Neural cell (in vitro differentiated cells): ENCODE measurements at regions not wholly inside any gene's neighbourhood (a gene's known extent, or its start where the extent isn't known, plus 50 kb on each side); places are given as distances from the start of the nearest gene placed in this dataset.

Source experiments
- H2AFZ ChIP-seq: fragments of 200-600, 300-800 bp; sonication (generic), shearing (Covaris generic); 2 replicates; pipeline ENCODE4 v1.6.0; 2014; ENCODE audit warnings: low read depth, mild to moderate bottlenecking, antibody characterized with exemption, low read length, moderate library complexity
- H3F3A ChIP-seq: fragments of 200-600 bp; shearing (Covaris generic); 2 replicates; pipeline ENCODE4 v1.6.1; 2016; ENCODE audit warnings: mild to moderate bottlenecking, moderate library complexity, mixed read lengths, antibody characterized with exemption, low read length; ENCODE audit not compliant: insufficient read depth, poor library complexity, severe bottlenecking
- H3K27ac ChIP-seq: fragments of 200-600, 300-800 bp; sonication (generic), shearing (Covaris generic); 2 replicates; pipeline ENCODE4 v1.5.1; 2014; ENCODE audit warnings: mild to moderate bottlenecking, low read length, moderate library complexity
- H3K27me3 ChIP-seq: fragments of 300-800, 200-600 bp; sonication (generic), shearing (Covaris generic); 2 replicates; pipeline ENCODE4 v1.6.0; 2014; ENCODE audit warnings: mild to moderate bottlenecking, low read depth, low read length, moderate library complexity; ENCODE audit not compliant: insufficient read depth
- H3K36me3 ChIP-seq: fragments of 300-800, 200-600 bp; sonication (generic), shearing (Covaris generic); 2 replicates; pipeline ENCODE4 v1.5.1; 2014; ENCODE audit warnings: mild to moderate bottlenecking, antibody characterized with exemption, low read length, moderate library complexity; ENCODE audit not compliant: insufficient read depth
- H3K4me2 ChIP-seq: fragments of 300-800, 200-600 bp; sonication (generic), shearing (Covaris generic); 2 replicates; pipeline ENCODE4 v1.6.0; 2014; ENCODE audit warnings: mild to moderate bottlenecking, low read length
- H3K4me3 ChIP-seq: fragments of 300-800, 200-600 bp; sonication (generic), shearing (Covaris generic); 2 replicates; pipeline ENCODE4 v1.5.1; 2014; ENCODE audit warnings: mild to moderate bottlenecking, low read length, moderate library complexity
- H3K79me2 ChIP-seq: fragments of 200-600 bp; shearing (Covaris generic); replicated peaks from 2 replicates; pipeline ENCODE4 v1.6.0; 2014; ENCODE audit warnings: mild to moderate bottlenecking, low read length, moderate library complexity; ENCODE audit not compliant: insufficient read depth
- H3K9ac ChIP-seq: fragments of 300-800, 200-600 bp; sonication (generic), shearing (Covaris generic); 2 replicates; pipeline ENCODE4 v1.6.1; 2016; ENCODE audit warnings: mild to moderate bottlenecking, low read length, mixed read lengths
- H3K9me2 ChIP-seq: fragments of 200-600 bp; shearing (Covaris generic); 2 replicates; pipeline ENCODE4 v1.6.1; 2016; ENCODE audit warnings: mild to moderate bottlenecking, low read length, mixed read lengths; ENCODE audit not compliant: insufficient read depth
- H3K9me3 ChIP-seq: fragments of 200-600, 300-800 bp; sonication (generic), shearing (Covaris generic); 2 replicates; pipeline ENCODE4 v1.6.1; 2016; ENCODE audit warnings: mild to moderate bottlenecking, mixed run types, low read length, moderate library complexity, mixed read lengths
- H4K20me1 ChIP-seq: fragments of 200-600 bp; shearing (Covaris generic); 2 replicates; pipeline ENCODE4 v1.6.1; 2016; ENCODE audit warnings: mild to moderate bottlenecking, mixed run types; ENCODE audit not compliant: insufficient read depth
- EP300 ChIP-seq: fragments of 450-650 bp; conservative IDR thresholded peaks from 2 replicates; pipeline ENCODE4 v1.6.1; 2014; ENCODE audit warnings: antibody characterized with exemption, mild to moderate bottlenecking, moderate library complexity; ENCODE audit not compliant: poor library complexity, severe bottlenecking
- EZH2 ChIP-seq: fragments of 200-600, 300-800 bp; shearing (Covaris generic), sonication (generic); IDR thresholded peaks from 2 replicates; pipeline ENCODE4 v1.6.1; 2014; ENCODE audit warnings: antibody characterized with exemption, low read length, borderline replicate concordance, mild to moderate bottlenecking; ENCODE audit not compliant: insufficient read depth, poor library complexity, severe bottlenecking
- MXI1 ChIP-seq: fragments of 450-650 bp; conservative IDR thresholded peaks from 2 replicates; pipeline ENCODE4 v1.6.1; 2014; ENCODE audit warnings: antibody characterized with exemption, mild to moderate bottlenecking; ENCODE audit not compliant: poor library complexity, severe bottlenecking
- POLR2AphosphoS5 ChIP-seq: IDR thresholded peaks from 2 replicates; pipeline ENCODE4 v1.6.1; 2012
- RAD21 ChIP-seq: fragments of 450-650 bp; conservative IDR thresholded peaks from 2 replicates; pipeline ENCODE4 v1.6.1; 2014; ENCODE audit warnings: antibody characterized with exemption, mild to moderate bottlenecking, moderate library complexity
- SMC3 ChIP-seq: fragments of 450-650 bp; conservative IDR thresholded peaks from 2 replicates; pipeline ENCODE4 v1.6.1; 2014; ENCODE audit warnings: antibody characterized with exemption, mild to moderate bottlenecking, moderate library complexity; ENCODE audit not compliant: poor library complexity
- TAF1 ChIP-seq: IDR thresholded peaks from 2 replicates; pipeline ENCODE4 v1.6.1; 2012; ENCODE audit warnings: low read depth
- TF ChIP-seq, protein P1 (sequence below): fragments of 450-650 bp; IDR thresholded peaks from 2 replicates; pipeline ENCODE4 v1.5.1; 2014; ENCODE audit warnings: antibody characterized with exemption, mild to moderate bottlenecking, moderate library complexity; ENCODE audit not compliant: poor library complexity, severe bottlenecking
- TF ChIP-seq, protein P2 (sequence below): IDR thresholded peaks from 2 replicates; pipeline ENCODE4 v1.6.1; 2012; ENCODE audit warnings: borderline replicate concordance

DNA sequence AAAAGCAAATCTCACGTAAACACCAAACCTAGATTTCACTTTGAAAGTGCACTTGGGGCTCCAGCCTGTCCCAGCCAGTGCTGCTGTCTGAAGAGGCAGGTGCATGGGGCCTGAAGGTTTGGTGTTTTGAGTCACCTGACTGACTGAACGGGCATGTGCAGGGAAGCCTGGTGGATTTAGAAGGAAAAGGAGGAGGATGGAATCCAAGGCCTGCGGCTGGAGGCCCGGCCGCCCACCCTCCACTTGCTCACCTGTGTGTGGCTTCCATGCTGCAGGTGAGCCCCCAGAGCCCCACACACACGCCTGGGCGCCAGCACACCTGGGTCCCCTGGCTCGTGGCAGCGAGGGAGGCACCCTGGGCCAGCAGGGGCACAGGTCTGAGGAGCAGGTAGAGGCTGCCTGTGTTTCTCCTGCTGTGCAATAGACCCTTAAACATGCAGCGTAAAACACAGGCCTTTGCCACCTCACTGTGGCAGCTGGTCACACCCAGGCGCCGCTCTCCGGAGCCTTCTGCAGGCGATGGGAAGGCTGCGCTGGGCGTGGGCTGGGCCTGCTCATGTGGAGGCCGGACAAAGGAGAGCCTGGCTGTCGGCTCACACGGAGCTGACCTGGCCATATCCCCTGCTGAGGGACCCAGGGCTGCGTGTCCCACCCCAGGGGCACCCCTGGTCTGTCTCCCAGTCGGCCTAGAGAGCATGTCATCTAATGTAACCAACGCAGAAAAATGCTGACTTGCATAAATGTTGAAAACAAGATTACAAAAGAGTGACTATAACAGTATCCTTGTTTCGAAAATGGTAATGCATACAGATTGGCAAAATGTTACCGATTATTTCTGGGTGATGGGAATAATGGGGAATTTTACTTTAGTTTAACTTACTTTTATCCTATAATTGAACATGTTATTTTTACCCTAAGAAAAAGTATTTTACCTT is 71.3 kb downstream of the TMEM18 start:
- H3K9me2 ChIP-seq: no peaks in the 10 kb centered on the region
- no peaks in the 10 kb centered on the region for H3K27me3 ChIP-seq
- no peaks in the 10 kb centered on the region for H4K20me1 ChIP-seq
- no peaks in the 10 kb centered on the region for H3K79me2 ChIP-seq
- no peak overlapping the region for H3K4me3 ChIP-seq
- H3K9me3 ChIP-seq: no peaks in the 10 kb centered on the region
- H3K9ac ChIP-seq: no peak overlapping the region
- TF ChIP-seq EZH2 (no peak), MXI1 (no peak), SMC3 (no peak), RAD21 (no peak), TAF1 (no peak), POLR2AphosphoS5 (no peak)
- TF ChIP-seq, protein P1, sequence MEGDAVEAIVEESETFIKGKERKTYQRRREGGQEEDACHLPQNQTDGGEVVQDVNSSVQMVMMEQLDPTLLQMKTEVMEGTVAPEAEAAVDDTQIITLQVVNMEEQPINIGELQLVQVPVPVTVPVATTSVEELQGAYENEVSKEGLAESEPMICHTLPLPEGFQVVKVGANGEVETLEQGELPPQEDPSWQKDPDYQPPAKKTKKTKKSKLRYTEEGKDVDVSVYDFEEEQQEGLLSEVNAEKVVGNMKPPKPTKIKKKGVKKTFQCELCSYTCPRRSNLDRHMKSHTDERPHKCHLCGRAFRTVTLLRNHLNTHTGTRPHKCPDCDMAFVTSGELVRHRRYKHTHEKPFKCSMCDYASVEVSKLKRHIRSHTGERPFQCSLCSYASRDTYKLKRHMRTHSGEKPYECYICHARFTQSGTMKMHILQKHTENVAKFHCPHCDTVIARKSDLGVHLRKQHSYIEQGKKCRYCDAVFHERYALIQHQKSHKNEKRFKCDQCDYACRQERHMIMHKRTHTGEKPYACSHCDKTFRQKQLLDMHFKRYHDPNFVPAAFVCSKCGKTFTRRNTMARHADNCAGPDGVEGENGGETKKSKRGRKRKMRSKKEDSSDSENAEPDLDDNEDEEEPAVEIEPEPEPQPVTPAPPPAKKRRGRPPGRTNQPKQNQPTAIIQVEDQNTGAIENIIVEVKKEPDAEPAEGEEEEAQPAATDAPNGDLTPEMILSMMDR: no peak
- no peak overlapping the region for H3K4me2 ChIP-seq
- no peak overlapping the region for H3K27ac ChIP-seq
- H3K36me3 ChIP-seq: no peaks in the 10 kb centered on the region
- H2AFZ ChIP-seq: no peak overlapping the region
- H3F3A ChIP-seq: no peaks in the 10 kb centered on the region

DNA sequence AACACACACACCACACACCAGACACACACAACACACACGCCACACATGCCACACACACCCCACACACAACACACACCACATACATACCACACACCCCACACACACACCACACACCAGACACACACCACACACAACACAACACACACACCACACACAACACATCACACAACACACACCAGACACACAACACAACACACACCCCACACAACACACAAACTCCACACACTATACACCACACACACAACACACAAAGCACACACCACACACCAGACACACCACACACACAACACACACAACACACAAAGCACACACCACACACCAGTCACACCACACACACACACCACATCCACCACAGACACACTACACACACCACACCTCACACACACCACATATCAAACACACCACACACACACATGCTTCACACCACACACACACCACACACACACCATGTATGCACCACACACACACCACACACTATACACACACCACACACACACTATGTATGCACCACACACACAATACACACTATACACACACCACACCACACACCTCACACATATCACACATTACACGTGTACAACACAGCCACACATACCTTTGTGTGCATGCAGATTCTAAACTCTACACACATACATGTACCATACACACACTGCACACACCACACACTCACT is 72.2 kb downstream of the TMEM18 start:
- TF ChIP-seq EP300 (no peak), POLR2AphosphoS5 (no peak)
- TF ChIP-seq, protein P2, sequence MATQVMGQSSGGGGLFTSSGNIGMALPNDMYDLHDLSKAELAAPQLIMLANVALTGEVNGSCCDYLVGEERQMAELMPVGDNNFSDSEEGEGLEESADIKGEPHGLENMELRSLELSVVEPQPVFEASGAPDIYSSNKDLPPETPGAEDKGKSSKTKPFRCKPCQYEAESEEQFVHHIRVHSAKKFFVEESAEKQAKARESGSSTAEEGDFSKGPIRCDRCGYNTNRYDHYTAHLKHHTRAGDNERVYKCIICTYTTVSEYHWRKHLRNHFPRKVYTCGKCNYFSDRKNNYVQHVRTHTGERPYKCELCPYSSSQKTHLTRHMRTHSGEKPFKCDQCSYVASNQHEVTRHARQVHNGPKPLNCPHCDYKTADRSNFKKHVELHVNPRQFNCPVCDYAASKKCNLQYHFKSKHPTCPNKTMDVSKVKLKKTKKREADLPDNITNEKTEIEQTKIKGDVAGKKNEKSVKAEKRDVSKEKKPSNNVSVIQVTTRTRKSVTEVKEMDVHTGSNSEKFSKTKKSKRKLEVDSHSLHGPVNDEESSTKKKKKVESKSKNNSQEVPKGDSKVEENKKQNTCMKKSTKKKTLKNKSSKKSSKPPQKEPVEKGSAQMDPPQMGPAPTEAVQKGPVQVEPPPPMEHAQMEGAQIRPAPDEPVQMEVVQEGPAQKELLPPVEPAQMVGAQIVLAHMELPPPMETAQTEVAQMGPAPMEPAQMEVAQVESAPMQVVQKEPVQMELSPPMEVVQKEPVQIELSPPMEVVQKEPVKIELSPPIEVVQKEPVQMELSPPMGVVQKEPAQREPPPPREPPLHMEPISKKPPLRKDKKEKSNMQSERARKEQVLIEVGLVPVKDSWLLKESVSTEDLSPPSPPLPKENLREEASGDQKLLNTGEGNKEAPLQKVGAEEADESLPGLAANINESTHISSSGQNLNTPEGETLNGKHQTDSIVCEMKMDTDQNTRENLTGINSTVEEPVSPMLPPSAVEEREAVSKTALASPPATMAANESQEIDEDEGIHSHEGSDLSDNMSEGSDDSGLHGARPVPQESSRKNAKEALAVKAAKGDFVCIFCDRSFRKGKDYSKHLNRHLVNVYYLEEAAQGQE: no peak
- TF ChIP-seq, protein P1: no peak
- Histone ChIP-seq H3K79me2 (no peaks in the 10 kb centered on the region), H3F3A (no peaks in the 10 kb centered on the region), H3K27ac (no peak overlapping the region), H3K36me3 (no peaks in the 10 kb centered on the region), H3K9me3 (no peaks in the 10 kb centered on the region), H3K27me3 (no peaks in the 10 kb centered on the region), H3K4me3 (no peak overlapping the region), H3K4me2 (no peak overlapping the region), H2AFZ (no peak overlapping the region), H3K9me2 (no peaks in the 10 kb centered on the region), H4K20me1 (no peaks in the 10 kb centered on the region), H3K9ac (no peak overlapping the region)
